WERI-Rb-1 (cell line): ENCODE measurements at regions not wholly inside any gene's neighbourhood (a gene's known extent, or its start where the extent isn't known, plus 50 kb on each side); places are given as distances from the start of the nearest gene placed in this dataset.

Experiments
- DNase-seq: peaks from one replicate; pipeline ENCODE4 v3.0.0-alpha.2; 2020
- H3K27ac ChIP-seq: fragments of 250-450 bp; sonication (Bioruptor Pico); 2 replicates; pipeline ENCODE4 v1.5.1; 2020; ENCODE audit warnings: mild to moderate bottlenecking, moderate library complexity
- H3K27me3 ChIP-seq: fragments of 250-450 bp; sonication (Bioruptor Pico); 2 replicates; pipeline ENCODE4 v1.5.1; 2021; ENCODE audit warnings: mild to moderate bottlenecking, low read depth, moderate library complexity; ENCODE audit not compliant: insufficient read depth, severe bottlenecking
- H3K36me3 ChIP-seq: fragments of 250-450 bp; sonication (Bioruptor Pico); 2 replicates; pipeline ENCODE4 v1.5.1; 2020; ENCODE audit warnings: mild to moderate bottlenecking, moderate library complexity
- H3K4me3 ChIP-seq: 2 replicates; pipeline ENCODE4 v1.5.1; 2011; ENCODE audit warnings: low read depth, mild to moderate bottlenecking, control low read depth, low read length
- H3K9me3 ChIP-seq: fragments of 250-450 bp; sonication (Bioruptor Pico); 2 replicates; pipeline ENCODE4 v1.5.1; 2021; ENCODE audit warnings: mild to moderate bottlenecking, moderate library complexity; ENCODE audit not compliant: severe bottlenecking
- CTCF ChIP-seq: IDR thresholded peaks from 2 replicates; pipeline ENCODE4 v1.5.1; 2011; ENCODE audit warnings: low read depth, mild to moderate bottlenecking, control low read depth, inconsistent platforms, low read length

GRCh38 chr2:236870370-236870769 is 215.3 kb upstream of the COPS8 start:
- peaks cover 7% of the 10 kb centered on the region for H3K9me3 ChIP-seq
- no peak overlapping the region for H3K27ac ChIP-seq
- no peaks in the 10 kb centered on the region for H3K27me3 ChIP-seq

GRCh38 chr2:236871500-236872001 is 214.1 kb upstream of the COPS8 start:
- Histone ChIP-seq H3K27ac (peak overlapping the region; percentile 47), H3K4me3 (no peak overlapping the region), H3K36me3 (no peaks in the 10 kb centered on the region), H3K27me3 (no peaks in the 10 kb centered on the region), H3K9me3 (no peaks in the 10 kb centered on the region)
- DNase-seq, result peak; percentile 78
- no peak for TF ChIP-seq CTCF

More at GRCh38 chr2:236870370-236870769, 215.3 kb upstream of the COPS8 start:
- Histone ChIP-seq H3K36me3 (no peaks in the 10 kb centered on the region), H3K4me3 (no peak overlapping the region)
- DNase-seq, result no peak
- no peak for TF ChIP-seq CTCF

GRCh38 chr2:236872015-236872414 is 213.7 kb upstream of the COPS8 start:
- H3K4me3 ChIP-seq, result no peak overlapping the region
- no peak for TF ChIP-seq CTCF
- H3K27ac ChIP-seq, result peak overlapping the region; percentile 47
- no peaks in the 10 kb centered on the region for H3K27me3 ChIP-seq
- no peak for DNase-seq
- no peaks in the 10 kb centered on the region for H3K36me3 ChIP-seq
- H3K9me3 ChIP-seq, result no peaks in the 10 kb centered on the region

DNA sequence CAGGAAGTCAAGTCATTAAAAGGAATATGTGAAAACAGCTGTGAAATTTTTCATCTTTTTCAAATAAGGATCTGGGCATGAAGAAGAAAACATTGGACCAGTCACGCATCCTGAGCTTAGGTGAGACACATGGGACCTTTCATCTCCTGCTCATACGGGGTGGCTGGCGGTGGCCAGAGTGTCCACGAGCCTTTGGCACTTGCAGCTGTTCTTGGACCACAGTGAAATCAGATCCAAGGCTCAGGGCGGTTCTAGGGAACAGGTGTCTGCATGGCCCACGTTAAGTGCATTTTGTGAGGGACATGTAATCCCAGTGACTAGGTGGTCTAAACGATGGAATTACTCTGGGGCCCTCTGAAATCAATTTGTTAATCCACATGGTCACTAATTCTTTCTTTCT is 212.7 kb upstream of the COPS8 start:
- Histone ChIP-seq H3K4me3 (no peak overlapping the region), H3K27ac (no peak overlapping the region), H3K27me3 (no peaks in the 10 kb centered on the region), H3K9me3 (no peaks in the 10 kb centered on the region), H3K36me3 (no peaks in the 10 kb centered on the region)
- TF ChIP-seq CTCF, result no peak
- no peak for DNase-seq

DNA sequence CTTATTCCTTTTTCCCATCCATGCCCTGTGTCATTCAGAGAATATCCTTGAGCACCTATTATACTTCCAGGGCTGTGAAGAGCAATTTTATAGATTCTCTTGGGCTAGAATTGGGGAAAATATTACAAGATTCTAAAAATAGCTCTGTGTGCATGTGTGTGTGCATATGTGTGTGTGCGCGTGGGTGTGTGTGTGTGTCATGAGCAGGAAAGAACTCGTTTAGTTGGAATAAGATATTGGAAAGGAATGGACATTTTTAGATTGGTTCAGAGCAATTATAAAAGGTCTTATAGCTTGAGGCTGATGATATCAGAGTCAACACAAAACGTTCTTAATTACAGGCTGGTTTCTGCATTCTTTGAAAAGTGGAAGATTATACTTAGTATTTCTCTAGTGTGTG is 212.1 kb upstream of the COPS8 start:
- no peak for TF ChIP-seq CTCF
- DNase-seq, result no peak

GRCh38 chr2:236874866-236875481 is 210.7 kb upstream of the COPS8 start:
- DNase-seq, result no peak
- Histone ChIP-seq H3K9me3 (no peaks in the 10 kb centered on the region), H3K36me3 (no peaks in the 10 kb centered on the region), H3K27ac (no peak overlapping the region), H3K27me3 (no peaks in the 10 kb centered on the region), H3K4me3 (no peak overlapping the region)
- no peak for TF ChIP-seq CTCF

More for the DNA sequence above, 212.1 kb upstream of the COPS8 start:
- Histone ChIP-seq H3K4me3 (no peak overlapping the region), H3K27me3 (no peaks in the 10 kb centered on the region), H3K9me3 (no peaks in the 10 kb centered on the region), H3K36me3 (no peaks in the 10 kb centered on the region), H3K27ac (no peak overlapping the region)
